ENCODE measurements at regions not wholly inside any gene's neighbourhood (a gene's known extent, or its start where the extent isn't known, plus 50 kb on each side); places are given as distances from the start of the nearest gene placed in this dataset.

DNA sequence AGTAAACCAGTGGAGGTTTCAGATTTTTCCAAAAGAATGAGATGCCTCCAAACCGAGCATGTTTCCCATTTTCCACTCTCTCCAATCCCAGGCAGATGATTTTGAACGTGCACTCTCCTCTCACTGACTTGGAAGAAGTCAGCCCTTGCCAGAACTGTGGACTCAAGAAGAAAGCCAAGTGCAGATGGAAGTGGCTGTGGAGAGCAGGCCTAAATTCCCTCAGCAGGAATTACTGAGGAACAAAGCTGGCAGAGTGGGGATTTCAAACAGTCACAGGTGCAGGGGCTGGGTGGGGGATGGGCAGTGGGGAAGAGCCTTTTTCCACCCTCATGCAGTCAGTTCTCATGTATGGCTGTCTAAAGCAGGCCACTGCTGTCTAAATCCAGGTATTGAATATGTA, 55.3 kb downstream of the PABIR2 start:
- no peak for DNase-seq (ENCODE audit: low spot score in 2 of 2, unreplicated experiment in 2 of 2)
- H3K9me3 Mint-ChIP-seq, result peaks cover 30% of the 10 kb centered on the region
- no peaks in the 10 kb centered on the region for H3K36me3 Mint-ChIP-seq
- H3K4me3 Mint-ChIP-seq, result no peak overlapping the region
- H3K27ac Mint-ChIP-seq, result no peak overlapping the region
- H3K27me3 Mint-ChIP-seq (ENCODE audit: low read depth), result no peaks in the 10 kb centered on the region
- peaks cover 12% of the 10 kb centered on the region for H3K4me1 Mint-ChIP-seq
- TF ChIP-seq CTCF (IDR thresholded peaks at IDR 0.05; ENCODE audit: unreplicated experiment), result no peak

DNA sequence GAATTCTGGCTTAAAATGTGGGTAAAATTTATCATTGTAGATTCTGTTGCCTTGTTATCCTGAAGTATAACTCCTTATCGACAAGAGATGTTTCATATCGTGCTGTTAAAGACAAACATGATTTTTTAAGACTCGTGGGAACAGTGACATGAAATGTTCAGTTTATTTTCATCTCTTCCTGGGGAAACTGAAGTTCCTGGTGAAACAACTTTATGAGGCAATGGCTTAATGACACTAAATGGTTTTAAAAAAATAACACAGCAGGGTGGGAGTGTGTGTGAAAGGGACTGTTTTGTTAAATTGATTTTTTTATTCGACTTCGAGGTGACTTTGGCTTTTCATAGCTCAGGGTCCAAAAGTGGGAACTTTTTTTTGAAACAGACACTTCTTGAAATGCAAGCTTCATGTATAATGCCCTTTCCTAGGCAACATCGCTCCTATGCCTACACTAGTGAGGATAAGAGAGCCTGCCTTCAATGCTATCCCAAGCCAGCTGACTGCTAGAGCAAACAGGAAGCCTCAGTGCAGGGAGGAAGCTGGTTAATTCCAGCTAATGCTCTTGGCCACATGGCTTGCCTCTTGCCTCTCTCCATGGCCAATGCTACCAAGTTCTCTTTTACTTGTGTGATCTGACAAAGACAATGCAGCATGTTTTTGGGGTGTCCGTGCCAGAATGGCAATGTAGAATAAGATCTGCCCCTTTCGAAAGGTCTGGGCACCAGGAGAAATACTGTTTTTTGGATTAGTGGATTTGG, 57.8 kb downstream of the PABIR2 start:
- no peak for TF ChIP-seq CTCF (IDR thresholded peaks at IDR 0.05; ENCODE audit: unreplicated experiment)
- no peak for DNase-seq (ENCODE audit: low spot score in 2 of 2, unreplicated experiment in 2 of 2)
- no peak overlapping the region for H3K4me3 Mint-ChIP-seq
- peaks cover 23% of the 10 kb centered on the region for H3K9me3 Mint-ChIP-seq
- no peaks in the 10 kb centered on the region for H3K27me3 Mint-ChIP-seq (ENCODE audit: low read depth)
- H3K4me1 Mint-ChIP-seq, result peaks cover 20% of the 10 kb centered on the region
- no peak overlapping the region for H3K27ac Mint-ChIP-seq
- no peaks in the 10 kb centered on the region for H3K36me3 Mint-ChIP-seq

GRCh38 chrX:134738445-134738844, 58.6 kb downstream of the PABIR2 start:
- no peak for DNase-seq (ENCODE audit: low spot score in 2 of 2, unreplicated experiment in 2 of 2)
- H3K4me1 Mint-ChIP-seq, result peaks cover 27% of the 10 kb centered on the region
- H3K4me3 Mint-ChIP-seq, result no peak overlapping the region
- peaks cover 21% of the 10 kb centered on the region for H3K9me3 Mint-ChIP-seq
- H3K27ac Mint-ChIP-seq, result no peak overlapping the region
- no peak for TF ChIP-seq CTCF (IDR thresholded peaks at IDR 0.05; ENCODE audit: unreplicated experiment)
- no peaks in the 10 kb centered on the region for H3K36me3 Mint-ChIP-seq
- H3K27me3 Mint-ChIP-seq (ENCODE audit: low read depth), result no peaks in the 10 kb centered on the region

DNA sequence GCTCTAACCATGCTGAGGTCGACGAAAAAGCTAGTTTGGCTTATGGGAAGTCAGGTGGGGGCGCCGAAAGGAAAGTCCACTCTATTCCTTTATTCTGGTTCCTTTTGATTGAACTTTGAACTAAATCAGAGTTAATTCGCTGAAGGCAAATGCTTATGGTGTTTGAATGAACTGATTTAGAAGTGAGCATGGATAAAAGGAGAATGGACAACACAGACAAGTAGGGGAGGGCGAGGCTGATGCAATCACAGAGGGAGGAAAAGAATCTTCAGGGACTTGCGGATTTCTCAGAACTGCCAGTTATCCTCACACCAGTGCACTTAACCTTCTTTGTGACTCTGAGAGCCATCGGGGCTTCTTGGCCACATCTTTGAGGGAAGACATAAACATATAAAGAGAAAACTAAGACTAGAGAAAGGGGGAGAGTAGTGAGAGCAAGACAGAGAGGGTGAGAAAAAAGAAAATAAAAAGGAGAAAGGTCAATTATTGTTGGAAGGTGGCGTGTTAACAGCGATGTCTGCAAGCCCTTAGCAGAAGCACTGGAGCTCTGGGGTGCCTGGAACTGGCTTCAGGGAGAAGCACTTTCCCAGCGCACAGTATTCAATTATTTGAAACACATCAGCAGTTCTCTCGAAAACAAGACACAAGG, 59.2 kb downstream of the PABIR2 start:
- H3K36me3 Mint-ChIP-seq, result no peaks in the 10 kb centered on the region
- no peak for TF ChIP-seq CTCF (IDR thresholded peaks at IDR 0.05; ENCODE audit: unreplicated experiment)
- no peak overlapping the region for H3K4me3 Mint-ChIP-seq
- H3K27ac Mint-ChIP-seq, result no peak overlapping the region
- H3K9me3 Mint-ChIP-seq, result peaks cover 20% of the 10 kb centered on the region
- H3K4me1 Mint-ChIP-seq, result peaks cover 33% of the 10 kb centered on the region
- no peak for DNase-seq (ENCODE audit: low spot score in 2 of 2, unreplicated experiment in 2 of 2)
- no peaks in the 10 kb centered on the region for H3K27me3 Mint-ChIP-seq (ENCODE audit: low read depth)

DNA sequence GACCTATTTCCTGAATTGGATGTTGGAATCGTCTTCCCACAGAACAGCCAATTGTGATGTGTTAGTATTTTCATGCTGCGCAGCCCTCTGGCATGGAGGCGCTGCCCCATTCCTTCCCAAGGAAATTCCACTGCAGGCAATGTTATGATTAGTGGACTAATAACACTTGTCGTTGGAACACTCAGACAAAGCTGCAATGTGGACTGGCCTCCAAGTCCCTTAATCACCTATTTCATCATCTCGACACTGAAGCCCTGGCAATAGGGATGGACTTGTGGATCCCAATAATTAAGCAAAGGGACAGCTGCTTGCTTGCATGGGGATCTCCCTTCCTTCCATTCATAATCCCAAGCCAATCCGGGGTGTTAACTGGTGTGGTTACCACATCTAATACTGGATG, 59.9 kb downstream of the PABIR2 start:
- TF ChIP-seq CTCF (IDR thresholded peaks at IDR 0.05; ENCODE audit: unreplicated experiment), result no peak
- H3K9me3 Mint-ChIP-seq, result peaks cover 16% of the 10 kb centered on the region
- no peak for DNase-seq (ENCODE audit: low spot score in 2 of 2, unreplicated experiment in 2 of 2)
- no peak overlapping the region for H3K27ac Mint-ChIP-seq
- no peaks in the 10 kb centered on the region for H3K27me3 Mint-ChIP-seq (ENCODE audit: low read depth)
- H3K4me3 Mint-ChIP-seq, result no peak overlapping the region
- no peaks in the 10 kb centered on the region for H3K36me3 Mint-ChIP-seq
- peaks cover 41% of the 10 kb centered on the region for H3K4me1 Mint-ChIP-seq
